ENCODE measurements at regions not wholly inside any gene's neighbourhood (a gene's known extent, or its start where the extent isn't known, plus 50 kb on each side); places are given as distances from the start of the nearest gene placed in this dataset.

DNA sequence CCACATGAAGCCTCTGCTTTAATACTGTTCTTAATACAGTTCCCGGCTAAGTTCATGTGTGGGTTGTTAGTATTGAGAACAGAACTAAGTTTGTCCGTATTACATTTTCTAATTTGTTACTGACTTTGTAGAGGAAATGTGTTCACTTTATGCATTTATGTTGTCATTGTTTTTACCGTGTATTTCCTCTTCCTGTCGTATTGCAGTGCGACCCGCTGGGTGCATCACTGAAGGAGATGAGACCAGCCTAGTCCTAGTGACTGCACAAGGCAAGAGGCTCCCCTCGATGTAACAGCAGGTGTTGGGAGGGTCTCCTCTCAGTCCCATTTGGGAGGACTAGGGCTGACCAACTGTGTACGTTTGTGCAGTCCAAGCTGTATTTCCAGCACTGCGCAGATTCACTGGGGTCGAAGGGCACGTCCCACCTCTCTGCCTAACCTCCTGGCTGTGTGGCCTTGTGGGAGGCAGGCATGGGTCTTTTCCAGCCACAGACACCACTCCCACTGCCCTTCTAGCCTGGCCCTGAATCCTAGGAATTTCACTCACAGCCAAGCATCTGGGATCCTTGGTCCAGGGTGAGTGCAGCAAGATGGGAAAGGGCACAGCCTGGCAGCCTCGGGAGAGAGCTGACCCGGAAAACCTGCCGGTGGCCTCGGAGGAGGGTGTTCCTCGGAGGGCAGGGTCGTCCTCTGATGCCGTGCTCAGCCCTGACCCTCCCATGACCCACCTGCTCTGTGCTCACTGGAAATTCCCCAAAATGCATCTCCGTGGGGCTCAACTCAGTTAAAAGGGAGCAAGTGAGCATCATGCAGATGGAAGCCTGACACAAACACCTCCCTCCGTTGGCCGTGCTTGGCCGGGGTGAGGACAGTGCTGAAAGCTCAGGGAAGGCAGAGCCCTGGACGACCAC lies 63.9 kb upstream of the FAM20C start:
- intact Hi-C loops (cut with DNase I; ENCODE audit: low total_unique reads): no loop called here
- H3K4me3 ChIP-seq: no peak overlapping the region
- H3K27me3 ChIP-seq: no peaks in the 10 kb centered on the region
- DNase-seq: no peak
- H3K36me3 ChIP-seq: no peaks in the 10 kb centered on the region
- H3K27ac ChIP-seq: peak overlapping the region in 1 of 5 donors; percentile 20
- no peak for TF ChIP-seq POLR2AphosphoS5 (IDR thresholded peaks at IDR 0.05)
- no peak for TF ChIP-seq EP300 (IDR thresholded peaks at IDR 0.05)
- TF ChIP-seq POLR2A (IDR thresholded peaks at IDR 0.05): no peak
- TF ChIP-seq, protein P1, sequence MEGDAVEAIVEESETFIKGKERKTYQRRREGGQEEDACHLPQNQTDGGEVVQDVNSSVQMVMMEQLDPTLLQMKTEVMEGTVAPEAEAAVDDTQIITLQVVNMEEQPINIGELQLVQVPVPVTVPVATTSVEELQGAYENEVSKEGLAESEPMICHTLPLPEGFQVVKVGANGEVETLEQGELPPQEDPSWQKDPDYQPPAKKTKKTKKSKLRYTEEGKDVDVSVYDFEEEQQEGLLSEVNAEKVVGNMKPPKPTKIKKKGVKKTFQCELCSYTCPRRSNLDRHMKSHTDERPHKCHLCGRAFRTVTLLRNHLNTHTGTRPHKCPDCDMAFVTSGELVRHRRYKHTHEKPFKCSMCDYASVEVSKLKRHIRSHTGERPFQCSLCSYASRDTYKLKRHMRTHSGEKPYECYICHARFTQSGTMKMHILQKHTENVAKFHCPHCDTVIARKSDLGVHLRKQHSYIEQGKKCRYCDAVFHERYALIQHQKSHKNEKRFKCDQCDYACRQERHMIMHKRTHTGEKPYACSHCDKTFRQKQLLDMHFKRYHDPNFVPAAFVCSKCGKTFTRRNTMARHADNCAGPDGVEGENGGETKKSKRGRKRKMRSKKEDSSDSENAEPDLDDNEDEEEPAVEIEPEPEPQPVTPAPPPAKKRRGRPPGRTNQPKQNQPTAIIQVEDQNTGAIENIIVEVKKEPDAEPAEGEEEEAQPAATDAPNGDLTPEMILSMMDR (IDR thresholded peaks at IDR 0.05): no peak
- whole genome bisulfite sequencing, 5 donors: 71 to 89% (median 82%) methylated on average over 21 to 23 of the region's 23 CpGs
- H3K4me1 ChIP-seq: peaks cover 0 to 30% (median 22%) of the 10 kb centered on the region in 4 donors
- no peaks in the 10 kb centered on the region for H3K9me3 ChIP-seq

GRCh38 chr7:129366-130221 lies 62.8 kb upstream of the FAM20C start:
- Histone ChIP-seq H3K9me3 (no peaks in the 10 kb centered on the region), H3K27ac (peak overlapping the region in 3 of 5 donors; percentile 56 to 61 (median 57)), H3K27me3 (no peaks in the 10 kb centered on the region), H3K36me3 (no peaks in the 10 kb centered on the region), H3K4me1 (peaks cover 0 to 30% (median 22%) of the 10 kb centered on the region in 4 donors), H3K4me3 (peak overlapping the region in 3 of 4 donors; percentile 8 to 18 (median 15))
- peak in 1 of 2 donors; percentile 36 for DNase-seq
- 56 to 68% (median 66%) methylated on average over 22 of the region's 22 CpGs for WGBS, 5 donors
- intact Hi-C loops (cut with DNase I; ENCODE audit: low total_unique reads): no loop called here
- TF ChIP-seq EP300 (IDR thresholded peaks at IDR 0.05) (no peak), POLR2A (IDR thresholded peaks at IDR 0.05) (no peak), POLR2AphosphoS5 (IDR thresholded peaks at IDR 0.05) (no peak)
- TF ChIP-seq, protein P1 (IDR thresholded peaks at IDR 0.05): no peak

DNA sequence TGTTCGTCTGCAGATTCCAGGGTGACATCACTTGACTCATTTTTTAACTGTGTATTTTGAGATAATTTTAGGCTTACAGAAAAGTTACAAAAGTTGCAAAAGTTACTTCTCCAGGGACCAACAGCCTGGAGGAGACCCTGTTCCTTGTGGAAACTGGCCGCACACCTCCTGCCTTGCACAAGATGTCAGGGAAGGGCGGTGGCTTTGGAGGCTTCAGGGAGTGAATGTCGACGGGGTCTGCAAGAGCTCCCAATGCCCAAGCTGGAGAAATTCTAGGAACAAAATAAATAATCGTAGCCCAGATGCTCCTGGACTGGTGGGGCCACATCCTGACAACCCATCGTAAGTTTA lies 62.2 kb upstream of the FAM20C start:
- H3K27me3 ChIP-seq: no peaks in the 10 kb centered on the region
- H3K27ac ChIP-seq: peak overlapping the region in 3 of 5 donors; percentile 56 to 61 (median 57)
- 70 to 84% (median 78%) methylated on average over 7 of the region's 7 CpGs for WGBS, 5 donors
- no peaks in the 10 kb centered on the region for H3K9me3 ChIP-seq
- no peak overlapping the region for H3K4me3 ChIP-seq
- DNase-seq: no peak
- intact Hi-C loops (cut with DNase I; ENCODE audit: low total_unique reads): no loop called here
- H3K36me3 ChIP-seq: no peaks in the 10 kb centered on the region
- TF ChIP-seq EP300 (IDR thresholded peaks at IDR 0.05) (no peak), POLR2A (IDR thresholded peaks at IDR 0.05) (no peak), POLR2AphosphoS5 (IDR thresholded peaks at IDR 0.05) (no peak)
- TF ChIP-seq, protein P1 (IDR thresholded peaks at IDR 0.05): no peak
- H3K4me1 ChIP-seq: peaks cover 0 to 30% (median 22%) of the 10 kb centered on the region in 4 donors
